HG02885 (cell line): ENCODE measurements at regions not wholly inside any gene's neighbourhood (a gene's known extent, or its start where the extent isn't known, plus 50 kb on each side); places are given as distances from the start of the nearest gene placed in this dataset.

Source experiments
- ATAC-seq: cut with Tn5 transposase; IDR thresholded peaks from one replicate; pipeline ENCODE4 v1.9.1; 2021; ENCODE audit warnings: mild to moderate bottlenecking; ENCODE audit not compliant: unreplicated experiment, poor library complexity

DNA sequence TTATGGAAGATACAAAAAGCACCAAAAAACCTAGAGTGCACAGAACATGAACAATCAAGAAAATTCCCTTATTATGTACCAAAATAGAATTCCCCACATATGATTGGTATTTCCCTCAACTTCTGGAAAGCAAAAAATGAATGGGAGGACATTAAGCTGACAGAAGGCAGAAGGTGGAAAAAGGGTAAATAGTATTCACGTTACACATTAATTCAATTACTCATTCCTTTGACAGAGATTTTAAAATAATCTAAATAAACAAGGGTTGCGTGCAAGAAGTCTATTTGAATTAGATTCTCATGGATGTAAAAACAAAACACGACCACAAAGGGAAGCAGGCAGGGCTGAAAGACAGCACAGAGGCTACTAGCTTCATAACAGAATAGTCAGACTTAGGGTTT is 260.5 kb upstream of the ZPLD1 start:
- ATAC-seq = no peak

DNA sequence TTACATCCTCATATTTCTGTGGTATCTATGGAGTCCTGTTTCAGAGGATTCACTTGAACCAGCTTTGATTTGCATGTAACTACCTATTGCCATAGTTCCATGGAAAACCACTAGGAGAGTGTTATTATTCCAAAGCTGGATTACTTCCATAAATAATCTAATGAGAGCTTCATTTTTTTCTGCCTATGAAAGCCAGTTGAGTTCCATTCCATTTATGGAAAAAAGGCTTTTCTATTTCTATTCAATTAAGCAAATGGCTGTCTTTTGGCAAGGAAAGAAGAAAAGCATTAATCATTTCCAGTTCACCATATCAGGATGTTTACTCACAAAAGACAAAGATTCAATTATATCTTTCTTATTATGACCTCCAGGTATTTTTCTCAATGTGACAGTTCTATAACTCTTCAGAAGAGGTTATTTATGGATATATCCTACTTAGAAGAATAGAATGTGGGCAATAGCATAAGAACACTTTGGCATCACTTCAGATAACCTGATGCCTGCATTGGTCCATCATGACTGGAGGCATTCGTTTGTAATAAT is 259.9 kb upstream of the ZPLD1 start:
- no peak for ATAC-seq

DNA sequence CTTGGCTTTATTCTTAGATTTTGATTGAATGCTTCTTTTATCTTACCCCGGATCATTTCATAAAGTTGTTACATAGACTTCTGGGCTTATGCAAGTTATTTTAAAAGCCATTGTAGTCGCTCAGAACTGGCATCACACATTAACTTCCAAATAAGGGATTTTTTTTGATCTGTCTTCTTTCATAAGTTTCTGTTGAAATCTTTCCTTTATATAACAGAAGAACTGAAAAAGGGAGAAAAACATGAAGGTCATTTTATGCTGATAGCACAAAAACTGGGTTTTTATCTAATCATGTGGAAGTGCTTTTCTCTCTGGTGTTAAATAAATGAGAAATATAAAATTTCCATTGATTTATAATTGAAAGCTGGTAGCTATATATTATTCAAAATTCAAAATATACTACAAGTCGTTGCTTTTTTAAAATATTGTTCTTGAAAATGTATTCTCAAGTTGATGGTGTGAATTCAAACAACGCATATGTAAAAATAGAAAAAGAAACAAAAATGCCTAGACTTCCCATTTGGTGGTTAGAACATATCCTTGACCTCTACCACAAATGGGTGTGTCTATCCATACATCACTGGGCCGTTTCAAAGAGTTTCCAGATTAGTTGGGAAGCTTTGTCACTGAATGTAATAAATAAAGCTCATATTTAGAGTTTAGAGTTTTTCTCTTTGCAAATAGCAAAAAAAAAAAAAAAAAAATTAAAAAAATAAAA is 258.3 kb upstream of the ZPLD1 start:
- ATAC-seq = no peak

DNA sequence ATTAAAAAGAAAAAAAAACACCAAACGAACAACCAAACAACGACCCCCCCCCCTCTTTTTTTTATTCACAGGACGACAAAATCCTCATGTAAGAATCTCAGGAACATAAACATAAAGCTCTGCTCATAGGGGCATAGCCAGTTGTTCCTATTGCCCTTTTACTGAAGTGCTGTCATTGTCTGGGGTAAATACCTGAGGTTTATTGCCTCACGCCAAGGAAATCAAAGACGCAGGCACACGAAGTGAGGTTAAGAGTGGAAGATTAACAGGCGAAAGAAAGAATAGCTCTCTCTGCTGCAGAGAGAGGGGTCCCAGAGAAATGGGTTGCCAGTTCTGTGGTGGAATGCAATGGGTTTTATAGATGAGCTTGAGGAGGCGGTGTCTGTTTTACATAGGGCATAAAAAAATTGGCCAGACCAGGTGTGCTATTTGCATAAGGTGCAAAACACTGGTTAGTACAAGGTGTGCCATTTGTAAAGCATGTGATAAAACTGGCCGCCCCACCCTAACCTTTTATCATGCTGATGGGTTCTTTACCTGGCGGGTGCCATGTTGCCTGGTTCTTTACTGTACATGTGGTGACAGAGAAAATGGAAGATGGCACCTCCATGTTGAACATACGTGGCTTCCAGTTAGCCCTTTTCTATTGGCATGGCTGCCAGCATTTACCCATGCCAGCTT is 257.6 kb upstream of the ZPLD1 start:
- no peak for ATAC-seq

DNA sequence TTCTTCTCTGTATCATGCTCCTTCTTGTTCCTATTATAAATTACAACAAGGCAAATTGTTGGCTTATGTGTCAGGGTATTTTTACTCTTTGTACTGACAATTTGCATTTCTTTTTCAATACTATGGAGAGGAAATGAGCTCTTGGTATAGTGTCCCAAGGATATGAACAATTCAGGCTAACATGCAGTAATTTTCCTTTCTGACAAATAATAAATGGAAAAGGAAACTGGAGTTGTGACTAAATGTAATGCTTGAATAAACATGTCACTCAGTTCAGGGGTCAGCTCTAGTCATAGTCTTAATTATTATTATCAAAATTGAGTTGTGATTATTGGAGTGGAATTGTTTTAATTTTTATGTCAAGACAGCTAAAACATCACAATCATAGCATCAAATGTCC is 256.0 kb upstream of the ZPLD1 start:
- peak; percentile 2 for ATAC-seq

DNA sequence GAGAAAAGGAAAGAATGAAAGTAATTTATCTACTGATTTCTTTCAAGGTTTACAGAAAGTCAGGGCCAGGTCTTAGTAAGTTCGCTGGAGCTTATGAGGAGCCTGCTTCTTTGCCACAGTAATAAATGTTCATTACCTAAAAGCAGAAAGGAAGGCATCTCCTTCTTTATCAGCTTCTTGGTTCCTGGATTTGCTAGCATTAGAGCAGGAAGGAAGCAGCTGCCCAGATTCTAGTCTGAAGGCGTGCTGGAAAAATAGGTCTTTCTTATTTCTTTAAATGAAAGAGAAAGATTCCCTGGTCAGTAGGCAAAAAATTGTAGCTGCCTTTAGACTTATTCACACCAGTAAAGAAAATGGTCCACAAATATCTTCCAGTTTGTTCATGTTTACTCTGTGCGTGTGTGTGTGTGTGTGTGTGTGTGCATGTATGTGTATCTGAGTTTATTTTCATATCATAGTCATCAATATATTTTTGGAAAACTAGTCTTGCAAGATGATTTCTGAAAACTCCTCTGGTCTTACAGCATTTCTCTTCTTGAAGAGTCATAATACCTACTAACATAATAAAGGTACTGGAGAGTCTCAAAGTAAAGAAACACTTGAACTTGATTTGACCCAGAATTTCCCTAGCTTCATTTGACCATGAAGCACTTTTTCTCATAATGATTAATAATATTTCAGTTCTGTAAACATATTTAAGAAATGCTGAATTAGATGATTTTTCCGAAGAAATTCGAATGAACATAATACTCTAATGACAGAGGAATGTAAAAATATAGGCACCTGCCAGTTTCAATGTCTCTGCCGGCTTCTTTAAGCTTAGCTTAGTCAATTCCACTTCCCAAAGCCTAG is 255.3 kb upstream of the ZPLD1 start:
- ATAC-seq = peak; percentile 63

DNA sequence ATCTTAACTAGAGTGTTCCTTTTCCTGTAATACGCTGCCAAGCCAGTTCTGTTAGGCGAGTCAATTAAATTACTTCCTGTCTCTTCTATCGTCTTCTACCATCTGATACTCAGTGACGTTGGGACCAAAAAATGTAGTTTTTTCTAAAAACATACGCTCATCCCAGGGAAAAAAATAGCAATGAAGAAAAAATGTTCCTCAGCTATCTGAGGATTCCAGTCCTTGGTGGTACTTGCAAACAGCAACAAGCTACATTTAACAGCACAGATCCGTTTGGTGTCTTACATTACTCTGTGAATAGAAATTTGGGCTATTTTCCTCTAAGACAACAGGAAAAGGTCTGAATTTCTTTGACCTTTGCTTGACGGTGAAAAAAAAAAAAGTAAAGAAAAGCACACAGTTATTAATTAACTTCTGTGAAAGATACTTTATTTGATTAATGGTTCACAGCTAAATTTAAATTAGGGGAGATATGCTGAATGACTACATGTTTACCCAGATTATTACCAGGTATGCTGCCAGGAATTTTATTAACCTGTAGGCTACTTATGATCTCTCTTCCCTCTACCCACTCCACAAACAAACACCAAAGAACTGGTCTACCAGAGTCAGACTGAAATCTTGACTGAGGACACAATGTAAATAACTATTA is 254.4 kb upstream of the ZPLD1 start:
- peak; percentile 11 for ATAC-seq

DNA sequence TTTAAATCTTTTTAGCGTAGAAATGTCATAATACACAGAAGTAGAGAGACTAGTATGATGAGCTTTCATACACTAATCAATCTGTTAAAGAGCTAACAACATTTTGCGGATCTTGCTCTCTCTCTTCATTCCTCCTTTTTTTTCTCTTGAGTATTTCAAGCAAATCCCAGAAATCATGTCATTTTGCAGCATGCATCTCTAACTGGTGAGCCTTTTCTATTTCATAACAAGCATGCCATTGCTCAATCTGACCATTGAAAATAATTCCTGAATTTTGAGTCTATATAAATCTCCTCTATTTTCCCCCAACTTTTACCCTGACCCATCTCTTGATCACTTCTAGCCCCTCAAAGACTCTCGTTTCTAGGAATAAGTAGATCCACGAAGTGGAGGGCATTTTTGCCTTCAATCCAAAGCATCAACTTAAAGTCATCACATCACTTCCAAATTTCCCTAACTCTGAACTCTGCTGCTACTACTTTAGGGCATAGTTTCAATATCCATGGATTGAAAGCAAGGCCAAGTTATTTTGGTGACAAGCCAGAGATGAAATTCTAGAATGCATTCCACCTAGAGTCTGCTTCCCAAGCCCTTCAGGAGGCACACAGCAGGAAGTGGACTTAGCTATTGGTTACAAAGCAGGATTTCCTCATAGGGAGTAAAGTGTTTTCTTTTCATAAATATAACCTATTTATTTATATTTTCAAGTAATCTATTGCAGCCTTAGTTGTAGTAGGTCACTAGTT is 253.5 kb upstream of the ZPLD1 start:
- no peak for ATAC-seq

DNA sequence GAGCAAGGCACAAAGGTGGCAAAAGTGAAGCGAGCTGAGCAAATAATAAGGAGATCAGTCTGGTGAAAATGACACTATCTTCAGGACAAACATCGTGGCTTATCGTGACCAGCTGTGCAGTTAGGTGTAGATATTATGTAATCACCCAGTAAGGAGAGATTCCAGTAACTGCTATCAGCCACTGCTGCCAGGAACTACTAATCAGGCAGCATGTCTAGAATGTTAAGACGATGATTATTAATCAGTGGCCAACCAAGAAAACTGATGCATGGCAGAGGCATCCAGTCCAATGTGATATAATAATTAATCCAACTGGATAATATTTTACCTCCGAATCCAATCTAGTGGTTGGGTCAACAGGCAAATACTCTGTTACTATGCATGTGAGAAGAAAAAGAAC is 252.7 kb upstream of the ZPLD1 start:
- no peak for ATAC-seq

DNA sequence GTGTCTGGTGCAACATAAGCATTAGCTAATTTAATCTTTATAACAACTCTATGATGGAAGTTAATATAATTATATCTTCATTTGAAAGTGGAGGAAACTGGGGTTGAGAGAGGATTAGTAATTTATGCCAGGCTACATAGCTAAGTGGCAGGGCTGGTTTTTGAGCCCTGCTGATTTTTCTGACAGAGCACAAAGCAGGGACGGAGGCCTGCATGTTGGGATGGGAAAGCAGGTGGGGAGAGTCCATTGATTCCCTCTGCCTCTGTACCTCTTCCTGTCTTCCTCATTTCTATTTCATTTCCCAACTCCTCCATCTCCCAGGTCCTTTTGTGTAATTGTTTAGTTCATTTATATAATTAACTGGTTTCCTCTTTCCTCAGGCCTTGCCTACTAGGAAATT is 251.6 kb upstream of the ZPLD1 start:
- ATAC-seq = no peak

DNA sequence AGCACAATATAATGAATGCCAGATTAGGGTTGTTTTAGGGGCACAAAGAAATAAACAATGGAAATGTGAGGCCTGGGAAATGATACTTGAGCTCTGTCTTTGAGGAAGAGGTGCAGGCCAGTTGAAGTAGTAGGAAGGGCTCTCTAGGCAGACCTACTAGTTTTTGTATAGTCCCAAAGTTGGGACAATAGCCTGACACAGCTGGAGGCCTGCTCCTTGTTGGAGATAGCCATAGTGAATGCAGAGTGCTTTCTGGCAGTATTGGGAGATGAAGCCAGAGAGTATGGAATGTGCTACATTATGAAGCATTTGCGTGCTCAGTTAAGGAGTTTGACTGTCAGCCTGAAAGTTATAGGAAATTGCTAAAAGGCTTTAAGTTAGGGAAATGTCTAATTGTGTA is 251.2 kb upstream of the ZPLD1 start:
- ATAC-seq = no peak

DNA sequence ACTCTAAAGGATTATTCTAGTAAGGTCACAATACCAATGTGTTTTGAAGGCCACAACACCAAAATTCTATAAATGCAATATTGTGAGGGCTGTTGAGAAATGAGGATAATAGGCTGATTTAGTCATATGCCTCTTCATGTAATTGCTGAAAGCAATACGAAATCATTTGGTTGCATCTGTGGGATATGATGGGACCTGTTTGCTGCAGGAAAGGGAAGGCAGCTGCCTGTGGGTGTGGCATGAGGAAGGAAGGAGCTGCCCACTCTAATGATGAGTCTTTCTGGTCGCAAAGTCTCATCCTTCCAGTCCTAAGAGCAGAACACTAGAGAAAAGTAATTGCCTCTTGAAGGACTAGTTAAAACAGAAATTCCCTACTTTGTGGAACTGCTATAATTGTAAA is 245.3 kb upstream of the ZPLD1 start:
- ATAC-seq = no peak

DNA sequence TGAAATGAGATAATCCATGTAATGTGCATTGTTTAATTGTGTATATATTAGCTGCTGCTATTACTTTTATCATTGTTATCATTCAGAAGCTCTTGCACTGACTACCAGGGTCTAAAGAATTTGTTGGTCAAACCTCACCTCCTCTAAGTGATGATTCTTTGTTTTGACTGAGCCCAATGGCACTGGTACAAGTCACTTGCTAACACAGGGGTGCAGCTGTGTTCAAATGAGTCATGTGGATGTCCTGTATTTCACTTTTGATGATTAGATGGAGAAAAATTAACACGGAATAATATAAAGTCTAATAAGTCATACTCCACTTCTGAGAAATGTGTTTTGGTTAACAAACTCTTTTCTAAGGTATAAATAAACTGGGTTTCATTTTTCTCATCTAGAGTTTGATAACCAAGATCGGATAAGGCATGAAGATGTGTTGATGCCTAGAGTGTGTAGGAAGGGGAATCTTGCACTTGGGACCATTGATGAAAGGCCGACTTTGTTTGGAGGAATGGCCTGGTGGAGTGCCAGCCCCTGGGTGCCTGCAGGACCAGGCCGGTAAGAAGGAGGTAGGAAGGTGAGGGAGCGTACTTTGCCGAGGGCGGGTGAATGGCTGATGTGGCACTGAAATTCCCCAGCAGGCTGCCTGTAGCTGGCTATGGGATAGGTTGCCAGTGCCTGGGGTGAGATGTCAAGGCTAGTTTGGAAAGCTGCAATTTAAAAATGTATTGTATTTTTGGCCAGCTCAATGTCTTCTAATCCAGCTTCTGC is 244.7 kb upstream of the ZPLD1 start:
- no peak for ATAC-seq

DNA sequence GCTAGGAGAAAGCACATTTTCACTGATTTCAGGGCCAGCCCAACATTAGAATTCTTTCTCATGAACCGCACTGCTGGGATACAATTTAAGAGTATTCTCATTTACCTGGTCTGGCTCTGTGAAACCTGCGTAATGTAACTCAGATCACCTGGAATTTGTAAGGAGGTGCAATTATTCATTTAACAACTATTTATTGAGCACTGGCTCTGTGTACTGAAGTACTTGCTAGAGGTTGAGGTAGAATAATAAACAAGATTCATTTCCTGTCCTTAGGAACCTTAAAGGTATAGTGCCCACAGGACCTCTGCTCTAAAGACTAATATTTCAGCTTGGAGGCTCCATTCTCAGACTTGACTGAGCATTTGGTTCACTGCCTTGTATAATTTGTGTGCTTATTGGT is 242.2 kb upstream of the ZPLD1 start:
- ATAC-seq = no peak

DNA sequence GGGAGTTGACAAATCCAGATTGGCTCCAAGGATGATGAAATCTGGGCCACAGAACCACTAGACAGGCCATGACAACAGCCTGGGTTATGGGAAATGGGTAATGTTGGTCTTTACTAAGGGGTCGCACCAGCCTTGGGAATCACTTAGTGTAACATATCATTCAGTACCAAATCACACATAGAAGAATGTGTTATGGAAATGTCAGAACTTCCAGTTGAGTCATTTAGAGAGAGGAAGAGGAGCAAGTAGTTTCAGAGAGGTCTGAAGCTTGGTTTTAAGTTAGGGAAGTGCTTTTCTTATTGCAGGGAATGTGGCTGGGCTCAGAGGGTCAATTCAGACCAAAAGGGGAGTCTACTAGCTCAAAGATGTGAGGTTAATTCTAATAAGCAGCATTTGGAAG is 241.6 kb upstream of the ZPLD1 start:
- ATAC-seq = no peak

DNA sequence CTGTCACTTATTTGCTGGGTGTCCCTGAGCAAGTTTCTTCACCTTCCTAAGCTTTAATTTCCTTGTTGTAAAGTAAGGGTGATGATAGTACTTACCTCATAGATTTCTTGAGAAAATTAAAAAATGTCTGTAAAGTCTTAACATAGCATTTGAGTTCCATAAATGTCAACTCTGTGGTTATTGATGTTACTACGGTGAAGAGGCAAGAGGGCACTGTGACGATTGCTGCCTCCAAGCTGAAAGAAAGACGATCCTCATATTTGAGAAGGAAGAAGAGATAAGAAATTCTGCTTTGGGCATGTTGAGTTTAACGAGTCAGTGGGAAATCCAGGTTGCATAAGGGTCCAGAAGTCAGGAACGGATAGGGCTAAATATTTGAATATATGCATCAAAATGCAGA is 240.8 kb upstream of the ZPLD1 start:
- no peak for ATAC-seq

DNA sequence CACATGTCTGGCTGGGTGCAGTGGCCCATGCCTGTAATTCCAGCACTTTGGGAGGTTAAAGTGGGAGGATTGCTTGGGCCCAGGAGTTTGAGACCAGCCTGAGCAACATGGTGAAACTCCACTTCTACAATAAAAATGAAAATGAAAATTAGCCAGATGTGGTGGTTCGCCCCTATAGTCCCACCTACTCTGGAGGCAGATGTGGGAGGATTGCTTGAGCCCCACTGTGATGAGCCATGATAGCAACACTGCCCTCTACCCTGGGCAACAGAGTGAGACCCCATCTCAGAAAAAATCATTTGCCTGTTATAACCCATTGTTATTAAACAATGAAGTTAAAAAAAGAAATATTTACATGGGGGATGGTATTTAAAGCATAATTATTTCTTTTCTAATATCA is 240.1 kb upstream of the ZPLD1 start:
- ATAC-seq = no peak

DNA sequence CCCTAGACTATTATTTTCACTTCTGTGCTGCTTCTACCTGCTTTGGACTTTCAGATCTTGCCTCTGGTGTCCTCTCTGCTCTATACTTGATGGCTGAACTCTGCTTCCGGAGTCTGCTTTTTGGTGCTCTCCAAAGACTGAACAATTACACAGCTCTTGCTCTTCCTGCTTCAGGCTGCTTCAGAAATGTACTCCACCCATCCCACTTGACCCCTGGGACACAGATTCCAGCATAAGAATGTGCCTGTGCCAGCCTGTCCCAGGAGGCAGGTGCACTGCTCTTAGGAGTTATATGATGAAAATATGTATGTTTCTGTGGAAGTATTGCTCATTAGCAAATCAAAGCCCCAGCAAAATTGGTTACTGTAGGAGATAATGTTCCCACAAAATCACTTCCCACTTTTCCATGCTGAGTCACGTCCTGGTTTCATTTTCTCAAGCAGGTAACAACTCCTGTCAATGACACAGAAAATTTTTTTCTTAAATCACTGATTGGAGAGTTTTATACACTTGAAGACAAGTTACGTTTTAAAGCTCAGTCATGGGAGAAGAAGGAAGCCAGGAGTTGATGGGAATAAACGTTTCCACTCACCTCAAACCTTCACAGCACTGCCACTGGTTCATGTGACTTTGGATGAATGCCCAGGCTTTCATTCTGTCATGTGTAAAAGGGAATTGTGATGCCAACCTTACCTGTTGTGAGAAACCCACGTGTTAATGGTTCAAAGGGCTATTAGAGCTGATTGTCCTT is 239.4 kb upstream of the ZPLD1 start:
- ATAC-seq = no peak
